ENCODE measurements at regions not wholly inside any gene's neighbourhood (a gene's known extent, or its start where the extent isn't known, plus 50 kb on each side); places are given as distances from the start of the nearest gene placed in this dataset.

- TF ChIP-seq REST (IDR thresholded peaks at IDR 0.05; ENCODE audit: low read depth, low read length) (no peak), HSF1 (IDR thresholded peaks at IDR 0.05; ENCODE audit: low read depth, low read length) (no peak), IKZF2 (IDR thresholded peaks at IDR 0.05) (no peak), NR2C1 (IDR thresholded peaks at IDR 0.05) (no peak), HDAC2 (IDR thresholded peaks at IDR 0.05) (no peak), HCFC1 (IDR thresholded peaks at IDR 0.05; ENCODE audit: low read length) (no peak), JUND (IDR thresholded peaks at IDR 0.05; ENCODE audit: low read depth, low read length) (no peak), POLR2AphosphoS2 (IDR thresholded peaks at IDR 0.05; ENCODE audit: low read depth, low read length) (no peak), PAX5 (IDR thresholded peaks at IDR 0.05; ENCODE audit: borderline replicate concordance, low read depth, low read length) (no peak), BCLAF1 (IDR thresholded peaks at IDR 0.05) (no peak), SRF (IDR thresholded peaks at IDR 0.05; ENCODE audit: low read depth in 2 of 2, low read length in 2 of 2) (no peak), BCL11A (IDR thresholded peaks at IDR 0.05; ENCODE audit: low read depth, low read length) (no peak), SUPT20H (IDR thresholded peaks at IDR 0.05; ENCODE audit: borderline replicate concordance, control insufficient read depth, low read depth, low read length) (no peak), RFX5 (IDR thresholded peaks at IDR 0.05; ENCODE audit: low read depth, low read length) (no peak), ZBTB4 (CRISPR knock-in tag; IDR thresholded peaks at IDR 0.05) (no peak), ZNF207 (IDR thresholded peaks at IDR 0.05; ENCODE audit: borderline replicate concordance) (no peak)
Measured at GRCh38 chr14:86796221-86797074, 1196.5 kb downstream of the GALC start (continued).
